Hepatocyte (in vitro differentiated cells): ENCODE measurements at regions not wholly inside any gene's neighbourhood (a gene's known extent, or its start where the extent isn't known, plus 50 kb on each side); places are given as distances from the start of the nearest gene placed in this dataset.

Experiments
- DNase-seq: peaks from one replicate; pipeline ENCODE4 v3.0.0-alpha.2; 2016; ENCODE audit warnings: low spot score
- H2AFZ ChIP-seq: fragments of 200-600 bp; sonication (generic); 2 replicates; pipeline ENCODE4 v1.6.0; 2016; ENCODE audit warnings: antibody characterized with exemption, mild to moderate bottlenecking
- H3K27ac ChIP-seq: fragments of 200-600 bp; sonication (generic); 2 replicates; pipeline ENCODE4 v1.5.1; 2016; ENCODE audit warnings: mild to moderate bottlenecking
- H3K27me3 ChIP-seq: fragments of 200-600 bp; sonication (generic); 2 replicates; pipeline ENCODE4 v1.6.1; 2016
- H3K36me3 ChIP-seq: fragments of 200-600 bp; sonication (generic); replicated peaks from 2 replicates; pipeline ENCODE4 v1.5.1; 2016; ENCODE audit warnings: low read depth; ENCODE audit not compliant: insufficient read depth
- H3K4me1 ChIP-seq: fragments of 200-600 bp; sonication (generic); 2 replicates; pipeline ENCODE4 v1.5.1; 2016; ENCODE audit warnings: mild to moderate bottlenecking, moderate library complexity; ENCODE audit not compliant: insufficient read depth
- H3K4me2 ChIP-seq: fragments of 200-600 bp; sonication (generic); 2 replicates; pipeline ENCODE4 v1.6.0; 2016
- H3K4me3 ChIP-seq: fragments of 200-600 bp; sonication (generic); 2 replicates; pipeline ENCODE4 v1.5.1; 2016; ENCODE audit warnings: mild to moderate bottlenecking
- H3K79me2 ChIP-seq: fragments of 200-600 bp; sonication (generic); 2 replicates; pipeline ENCODE4 v1.6.0; 2017; ENCODE audit warnings: mild to moderate bottlenecking
- H3K9me2 ChIP-seq: fragments of 200-600 bp; sonication (generic); replicated peaks from 2 replicates; pipeline ENCODE4 v1.6.0; 2017; ENCODE audit warnings: mild to moderate bottlenecking; ENCODE audit not compliant: insufficient read depth
- H3K9me3 ChIP-seq: fragments of 200-600 bp; sonication (generic); 2 replicates; pipeline ENCODE4 v1.5.1; 2016; ENCODE audit warnings: low read depth, mild to moderate bottlenecking
- H4K20me1 ChIP-seq: fragments of 200-600 bp; sonication (generic); 2 replicates; pipeline ENCODE4 v1.6.0; 2016; ENCODE audit warnings: mild to moderate bottlenecking; ENCODE audit not compliant: insufficient read depth, poor library complexity, severe bottlenecking
- CTCF ChIP-seq: fragments of 200-600 bp; sonication (generic); IDR thresholded peaks from 2 replicates; pipeline ENCODE4 v1.5.1; 2016; ENCODE audit warnings: antibody characterized with exemption, mild to moderate bottlenecking; ENCODE audit not compliant: poor library complexity
- EZH2 ChIP-seq: fragments of 200-600 bp; sonication (generic); IDR thresholded peaks from 2 replicates; pipeline ENCODE4 v1.6.1; 2016; ENCODE audit warnings: antibody characterized with exemption, mild to moderate bottlenecking, borderline replicate concordance
- EZH2phosphoT487 ChIP-seq: fragments of 200-600 bp; sonication (generic); IDR thresholded peaks from one replicate; pipeline ENCODE4 v1.6.1; 2018; ENCODE audit warnings: antibody characterized with exemption, mild to moderate bottlenecking, low read depth, moderate library complexity; ENCODE audit not compliant: unreplicated experiment, severe bottlenecking
- WGBS: methylation state at CpG from one replicate; pipeline ENCODE4 v1.1.6; 2016; ENCODE audit warnings: low lambda C conversion rate; ENCODE audit errors: missing lambda C conversion rate; 5-methylcytosine and 5-hydroxymethylcytosine counted together

- DNase-seq, result no peak
- Histone ChIP-seq H3K9me3 (no peaks in the 10 kb centered on the region), H3K27me3 (no peaks in the 10 kb centered on the region), H3K4me1 (peaks cover 5% of the 10 kb centered on the region), H4K20me1 (no peaks in the 10 kb centered on the region), H3K79me2 (no peaks in the 10 kb centered on the region), H3K4me2 (no peak overlapping the region), H2AFZ (no peak overlapping the region), H3K4me3 (no peak overlapping the region), H3K36me3 (no peaks in the 10 kb centered on the region), H3K9me2 (no peaks in the 10 kb centered on the region), H3K27ac (no peak overlapping the region)
- WGBS, result 89% methylated on average over 24 of the region's 30 CpGs
- TF ChIP-seq EZH2phosphoT487 (no peak), CTCF (no peak), EZH2 (no peak)
Measured at GRCh38 chr9:92189782-92190535, 74.7 kb upstream of the SPTLC1 start.

GRCh38 chr9:92188969-92189781 is 74.0 kb upstream of the SPTLC1 start:
- Histone ChIP-seq H2AFZ (no peak overlapping the region), H3K27me3 (no peaks in the 10 kb centered on the region), H3K79me2 (no peaks in the 10 kb centered on the region), H4K20me1 (no peaks in the 10 kb centered on the region), H3K27ac (no peak overlapping the region), H3K9me2 (no peaks in the 10 kb centered on the region), H3K9me3 (no peaks in the 10 kb centered on the region), H3K4me2 (no peak overlapping the region), H3K4me3 (no peak overlapping the region), H3K36me3 (no peaks in the 10 kb centered on the region), H3K4me1 (peaks cover 5% of the 10 kb centered on the region)
- no peak for TF ChIP-seq EZH2phosphoT487
- TF ChIP-seq EZH2, result no peak
- TF ChIP-seq CTCF, result no peak
- no peak for DNase-seq
- WGBS, result 98% methylated on average over 3 of the region's 25 CpGs

GRCh38 chr9:92187989-92188714 is 72.9 kb upstream of the SPTLC1 start:
- Histone ChIP-seq H3K27ac (no peak overlapping the region), H3K27me3 (no peaks in the 10 kb centered on the region), H3K79me2 (no peaks in the 10 kb centered on the region), H3K4me1 (peaks cover 5% of the 10 kb centered on the region), H3K9me3 (no peaks in the 10 kb centered on the region), H3K4me3 (no peak overlapping the region), H3K36me3 (no peaks in the 10 kb centered on the region), H3K4me2 (no peak overlapping the region), H4K20me1 (no peaks in the 10 kb centered on the region), H3K9me2 (no peaks in the 10 kb centered on the region), H2AFZ (no peak overlapping the region)
- WGBS, result 94% methylated on average over 10 of the region's 10 CpGs
- TF ChIP-seq EZH2 (no peak), EZH2phosphoT487 (no peak), CTCF (no peak)
- no peak for DNase-seq
